B cell (primary cell): ENCODE measurements at regions not wholly inside any gene's neighbourhood (a gene's known extent, or its start where the extent isn't known, plus 50 kb on each side); places are given as distances from the start of the nearest gene placed in this dataset.

Source experiments
- ATAC-seq: fragments of 200-7000 bp; cut with Tn5 transposase; one replicate; pipeline ENCODE4 v1.10.0; 2021; ENCODE audit warnings: low read depth, mild to moderate bottlenecking, moderate number of reproducible peaks, moderate library complexity
- CTCF ChIA-PET: fragments of 350-600 bp; sonication (Branson Sonifier 250); formaldehyde crosslinking; loops from one replicate; lab custom pipeline; 2021; ENCODE audit warnings: antibody characterized with exemption, inconsistent platforms; lab: Charles Lee
- POLR2A ChIA-PET: fragments of 350-600 bp; sonication (Branson Sonifier 250); formaldehyde crosslinking; loops from one replicate; lab custom pipeline; 2021; ENCODE audit warnings: antibody characterized with exemption; lab: Charles Lee
- DNase-seq: peaks from one replicate; pipeline ENCODE4 v3.0.0; 2013
- H2AFZ ChIP-seq: 2 replicates; pipeline ENCODE4 v1.6.1; 2012; ENCODE audit warnings: mild to moderate bottlenecking, low read depth, low read length; ENCODE audit not compliant: insufficient read depth, poor library complexity, severe bottlenecking
- H3K27ac ChIP-seq, 2 donors: 1 replicate in 1 of 2; 2 replicates in 1 of 2; pipeline ENCODE4 v1.5.1; 2012 to 2013; ENCODE audit warnings: low read length in 2 of 2, mild to moderate bottlenecking in 2 of 2, moderate library complexity in 1 of 2
- H3K27me3 ChIP-seq, 4 experiments: fragments of 200-600 bp in 1 of 4; sonication (generic) in 1 of 4; replicated peaks in 1 of 4; 1 replicate in 2 of 4; 2 replicates in 2 of 4; pipeline versions ENCODE4 v1.6.1 to v1.7.0; 2013 to 2016; ENCODE audit warnings: low read length in 3 of 4, mild to moderate bottlenecking in 2 of 4, mixed read lengths in 1 of 4, moderate library complexity in 1 of 4; ENCODE audit not compliant: insufficient read depth in 4 of 4, control insufficient read depth in 3 of 4; ENCODE audit errors: control extremely low read depth in 1 of 4
- H3K36me3 ChIP-seq, 2 experiments: replicated peaks in 1 of 2; 1 replicate in 1 of 2; 2 replicates in 1 of 2; pipeline versions ENCODE4 v1.6.1 to v1.7.1; 2013; ENCODE audit warnings: low read length in 1 of 2; ENCODE audit not compliant: insufficient read depth in 2 of 2, control insufficient read depth in 1 of 2; ENCODE audit errors: control extremely low read depth in 1 of 2, extremely low read depth in 1 of 2
- H3K4me1 ChIP-seq, 2 donors: fragments of 200-600 bp in 1 of 2; sonication (generic) in 1 of 2; 1 replicate in 1 of 2; 2 replicates in 1 of 2; pipeline versions ENCODE4 v1.5.1 to v1.6.1; 2013 to 2017; ENCODE audit warnings: low read length in 2 of 2; ENCODE audit not compliant: control insufficient read depth in 2 of 2, insufficient read depth in 2 of 2
- H3K4me2 ChIP-seq: replicated peaks from 2 replicates; pipeline ENCODE3; 2012; ENCODE audit warnings: mild to moderate bottlenecking, low read depth, low read length; ENCODE audit not compliant: poor library complexity, severe bottlenecking
- H3K4me3 ChIP-seq, 5 experiments: fragments of 200-600 bp in 1 of 5; sonication (generic) in 1 of 5; 1 replicate in 3 of 5; 2 replicates in 2 of 5; pipeline versions ENCODE4 v1.5.1 to v1.7.0; 2011 to 2016; ENCODE audit warnings: low read length in 4 of 5, mild to moderate bottlenecking in 4 of 5, low read depth in 2 of 5, control low read depth in 1 of 5, moderate library complexity in 1 of 5; ENCODE audit not compliant: insufficient read depth in 1 of 5; ENCODE audit errors: control extremely low read depth in 1 of 5, extremely low read depth in 1 of 5
- H3K79me2 ChIP-seq: fragments of 200-600 bp; sonication (generic); one replicate; pipeline ENCODE4 v1.6.0; 2016; ENCODE audit warnings: low read length; ENCODE audit not compliant: control insufficient read depth, insufficient read depth
- H3K9ac ChIP-seq: fragments of 200-600 bp; sonication (generic); 2 replicates; pipeline ENCODE4 v1.6.1; 2017; ENCODE audit warnings: mild to moderate bottlenecking, low read length, moderate library complexity
- H3K9me3 ChIP-seq, 3 donors: one replicate each; pipeline versions ENCODE4 v1.6.1 to v1.7.1; 2013; ENCODE audit warnings: low read length in 2 of 3; ENCODE audit not compliant: control insufficient read depth in 2 of 3, insufficient read depth in 1 of 3; ENCODE audit errors: control extremely low read depth in 1 of 3
- H4K20me1 ChIP-seq: 2 replicates; pipeline ENCODE4 v1.6.0; 2012; ENCODE audit warnings: mild to moderate bottlenecking, low read length; ENCODE audit not compliant: insufficient read depth, control insufficient read depth, poor library complexity, severe bottlenecking
- H3K27ac Mint-ChIP-seq: one replicate; pipeline ENCODE4 v1.8.0; 2021; ENCODE audit warnings: mixed read lengths
- H3K27me3 Mint-ChIP-seq: one replicate; pipeline ENCODE4 v1.8.0; 2021; ENCODE audit warnings: mixed read lengths
- H3K4me1 Mint-ChIP-seq: one replicate; pipeline ENCODE4 v1.8.0; 2021; ENCODE audit warnings: mixed read lengths
- H3K4me3 Mint-ChIP-seq: one replicate; pipeline ENCODE4 v1.8.0; 2021; ENCODE audit warnings: mixed read lengths
- H3K9me3 Mint-ChIP-seq: one replicate; pipeline ENCODE4 v1.8.0; 2022; ENCODE audit warnings: mixed read lengths; ENCODE audit not compliant: insufficient read depth
- EZH2 ChIP-seq: IDR thresholded peaks from 2 replicates; pipeline ENCODE4 v1.6.1; 2012; ENCODE audit warnings: borderline replicate concordance, low read depth, mild to moderate bottlenecking, moderate library complexity, low read length; ENCODE audit not compliant: insufficient read depth, poor library complexity, severe bottlenecking
- WGBS: methylation state at CpG from one replicate; pipeline ENCODE4 v1.1.5; 2013; ENCODE audit warnings: missing lambda C conversion rate; ENCODE audit not compliant: insufficient coverage; 5-methylcytosine and 5-hydroxymethylcytosine counted together
- intact Hi-C: fragments of 100-400 bp; cut with micrococcal nuclease; formaldehyde crosslinking; loops from one replicate; pipeline ENCODE4 v1.10.0; 2022
- TF ChIP-seq, protein P1 (sequence below): fragments of 200-600 bp; IDR thresholded peaks from one replicate; pipeline ENCODE4 v1.8.0; 2022; ENCODE audit warnings: antibody characterized with exemption, mild to moderate bottlenecking

GRCh38 chr7:32410545-32410944 is 79.6 kb downstream of the LSM5 start:
- POLR2A ChIA-PET = no interaction called here
- no peaks in the 10 kb centered on the region for H3K9me3 Mint-ChIP-seq
- WGBS = 93% methylated on average over 2 of the region's 2 CpGs

DNA sequence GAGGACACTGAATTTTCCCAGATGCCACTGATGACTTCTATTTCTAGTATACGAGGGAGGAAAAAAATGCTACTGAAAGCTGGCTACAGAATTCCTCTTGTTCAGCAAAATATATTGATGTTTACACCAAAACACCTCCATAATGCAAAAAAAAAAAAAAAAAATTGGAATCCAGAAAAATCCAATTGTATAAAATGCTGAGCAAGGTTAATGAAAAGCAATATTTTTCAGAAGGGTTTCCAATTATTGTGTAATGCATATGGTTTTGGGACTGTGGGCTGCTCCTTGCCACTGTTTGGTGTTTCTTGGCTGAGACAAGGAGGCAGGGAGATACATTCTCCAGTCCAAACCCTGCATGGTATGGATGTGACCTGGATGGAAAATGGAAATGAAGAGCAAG is 83.8 kb downstream of the LSM5 start:
- ChIA-PET POLR2A (no interaction called here), CTCF (no interaction called here)
- H3K9me3 Mint-ChIP-seq = no peaks in the 10 kb centered on the region
- peaks cover 6% of the 10 kb centered on the region for H3K27me3 Mint-ChIP-seq
- no peak overlapping the region for H2AFZ ChIP-seq
- DNase-seq (no peak), ATAC-seq (no peak)
- no peaks in the 10 kb centered on the region for H3K4me1 ChIP-seq
- no peaks in the 10 kb centered on the region for H4K20me1 ChIP-seq
- no peaks in the 10 kb centered on the region for H3K4me1 Mint-ChIP-seq
- intact Hi-C loops = no loop called here
- no peaks in the 10 kb centered on the region for H3K9me3 ChIP-seq
- no peak overlapping the region for H3K4me2 ChIP-seq
- TF ChIP-seq, protein P1, sequence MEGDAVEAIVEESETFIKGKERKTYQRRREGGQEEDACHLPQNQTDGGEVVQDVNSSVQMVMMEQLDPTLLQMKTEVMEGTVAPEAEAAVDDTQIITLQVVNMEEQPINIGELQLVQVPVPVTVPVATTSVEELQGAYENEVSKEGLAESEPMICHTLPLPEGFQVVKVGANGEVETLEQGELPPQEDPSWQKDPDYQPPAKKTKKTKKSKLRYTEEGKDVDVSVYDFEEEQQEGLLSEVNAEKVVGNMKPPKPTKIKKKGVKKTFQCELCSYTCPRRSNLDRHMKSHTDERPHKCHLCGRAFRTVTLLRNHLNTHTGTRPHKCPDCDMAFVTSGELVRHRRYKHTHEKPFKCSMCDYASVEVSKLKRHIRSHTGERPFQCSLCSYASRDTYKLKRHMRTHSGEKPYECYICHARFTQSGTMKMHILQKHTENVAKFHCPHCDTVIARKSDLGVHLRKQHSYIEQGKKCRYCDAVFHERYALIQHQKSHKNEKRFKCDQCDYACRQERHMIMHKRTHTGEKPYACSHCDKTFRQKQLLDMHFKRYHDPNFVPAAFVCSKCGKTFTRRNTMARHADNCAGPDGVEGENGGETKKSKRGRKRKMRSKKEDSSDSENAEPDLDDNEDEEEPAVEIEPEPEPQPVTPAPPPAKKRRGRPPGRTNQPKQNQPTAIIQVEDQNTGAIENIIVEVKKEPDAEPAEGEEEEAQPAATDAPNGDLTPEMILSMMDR = no peak
- no peak for TF ChIP-seq EZH2
- no peak overlapping the region for H3K4me3 ChIP-seq
- H3K27ac Mint-ChIP-seq = no peak overlapping the region
- no peaks in the 10 kb centered on the region for H3K36me3 ChIP-seq
- no CpG with 5 or more reads among the region's 1 CpG for WGBS
- H3K27me3 ChIP-seq = no peaks in the 10 kb centered on the region
- no peak overlapping the region for H3K27ac ChIP-seq
- no peak overlapping the region for H3K4me3 Mint-ChIP-seq
- no peaks in the 10 kb centered on the region for H3K79me2 ChIP-seq
- H3K9ac ChIP-seq = no peak overlapping the region

More at GRCh38 chr7:32410545-32410944, 79.6 kb downstream of the LSM5 start:
- Histone ChIP-seq H3K27me3 (no peaks in the 10 kb centered on the region), H4K20me1 (no peaks in the 10 kb centered on the region), H3K4me2 (no peak overlapping the region), H2AFZ (no peak overlapping the region), H3K9me3 (no peaks in the 10 kb centered on the region), H3K9ac (no peak overlapping the region), H3K4me3 (no peak overlapping the region), H3K4me1 (no peaks in the 10 kb centered on the region), H3K36me3 (no peaks in the 10 kb centered on the region), H3K79me2 (no peaks in the 10 kb centered on the region), H3K27ac (no peak overlapping the region)
- DNase-seq (no peak), ATAC-seq (no peak)
- Mint-ChIP-seq H3K27me3 (peaks cover 6% of the 10 kb centered on the region), H3K27ac (no peak overlapping the region), H3K4me1 (no peaks in the 10 kb centered on the region), H3K4me3 (no peak overlapping the region)
- TF ChIP-seq EZH2 = no peak
- TF ChIP-seq, protein P1 = no peak
- CTCF ChIA-PET = no interaction called here
- intact Hi-C loops = no loop called here
